GM12873 (cell line): ENCODE measurements at regions not wholly inside any gene's neighbourhood (a gene's known extent, or its start where the extent isn't known, plus 50 kb on each side); places are given as distances from the start of the nearest gene placed in this dataset.

Source experiments
- TF ChIP-seq, protein P1 (sequence below): IDR thresholded peaks from 2 replicates; pipeline ENCODE4 v1.5.1; 2012; ENCODE audit warnings: low read depth, mild to moderate bottlenecking, moderate library complexity, low read length, control low read depth; ENCODE audit not compliant: insufficient read depth; ENCODE audit errors: missing control alignments

DNA sequence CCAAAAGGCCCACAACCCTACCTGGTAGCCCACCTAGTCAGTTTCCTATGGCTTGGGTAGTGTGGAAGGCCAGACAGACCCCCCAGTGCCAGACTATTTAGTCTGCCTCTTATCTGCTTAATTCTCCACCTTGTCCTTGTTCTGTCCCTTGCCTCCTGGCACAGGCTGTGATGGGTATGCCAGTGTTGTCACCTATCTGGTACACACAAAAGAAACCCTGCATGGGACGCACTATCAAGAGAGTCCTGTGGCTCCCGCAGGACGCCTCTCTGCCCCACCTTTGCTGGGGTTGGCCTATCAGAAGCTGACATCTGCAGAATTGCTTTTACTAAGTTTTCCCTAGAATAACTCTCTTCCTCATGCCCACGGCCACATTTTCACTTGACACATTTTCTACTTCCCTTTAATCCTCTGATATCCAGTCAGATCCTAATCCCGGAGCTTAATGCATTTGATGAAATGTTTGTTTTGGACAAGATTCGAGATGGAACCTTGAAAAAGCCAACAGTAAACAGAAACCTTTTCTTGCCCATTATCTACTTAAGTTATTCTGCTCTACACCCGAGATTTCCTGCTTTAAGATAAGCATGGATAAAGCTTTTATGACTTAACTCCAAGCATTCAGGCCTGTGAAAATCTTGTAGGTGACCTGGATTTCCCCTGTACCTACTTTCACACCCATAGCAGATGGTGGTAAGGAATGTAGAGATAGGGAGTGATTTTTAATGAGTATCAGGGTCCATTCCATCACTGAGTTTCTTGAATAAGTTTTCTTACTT lies 468.5 kb downstream of the ZNF608 start:
- TF ChIP-seq, protein P1, sequence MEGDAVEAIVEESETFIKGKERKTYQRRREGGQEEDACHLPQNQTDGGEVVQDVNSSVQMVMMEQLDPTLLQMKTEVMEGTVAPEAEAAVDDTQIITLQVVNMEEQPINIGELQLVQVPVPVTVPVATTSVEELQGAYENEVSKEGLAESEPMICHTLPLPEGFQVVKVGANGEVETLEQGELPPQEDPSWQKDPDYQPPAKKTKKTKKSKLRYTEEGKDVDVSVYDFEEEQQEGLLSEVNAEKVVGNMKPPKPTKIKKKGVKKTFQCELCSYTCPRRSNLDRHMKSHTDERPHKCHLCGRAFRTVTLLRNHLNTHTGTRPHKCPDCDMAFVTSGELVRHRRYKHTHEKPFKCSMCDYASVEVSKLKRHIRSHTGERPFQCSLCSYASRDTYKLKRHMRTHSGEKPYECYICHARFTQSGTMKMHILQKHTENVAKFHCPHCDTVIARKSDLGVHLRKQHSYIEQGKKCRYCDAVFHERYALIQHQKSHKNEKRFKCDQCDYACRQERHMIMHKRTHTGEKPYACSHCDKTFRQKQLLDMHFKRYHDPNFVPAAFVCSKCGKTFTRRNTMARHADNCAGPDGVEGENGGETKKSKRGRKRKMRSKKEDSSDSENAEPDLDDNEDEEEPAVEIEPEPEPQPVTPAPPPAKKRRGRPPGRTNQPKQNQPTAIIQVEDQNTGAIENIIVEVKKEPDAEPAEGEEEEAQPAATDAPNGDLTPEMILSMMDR, result no peak

- TF ChIP-seq, protein P1, result no peak
Measured at GRCh38 chr5:124276166-124276565, 470.3 kb downstream of the ZNF608 start.

DNA sequence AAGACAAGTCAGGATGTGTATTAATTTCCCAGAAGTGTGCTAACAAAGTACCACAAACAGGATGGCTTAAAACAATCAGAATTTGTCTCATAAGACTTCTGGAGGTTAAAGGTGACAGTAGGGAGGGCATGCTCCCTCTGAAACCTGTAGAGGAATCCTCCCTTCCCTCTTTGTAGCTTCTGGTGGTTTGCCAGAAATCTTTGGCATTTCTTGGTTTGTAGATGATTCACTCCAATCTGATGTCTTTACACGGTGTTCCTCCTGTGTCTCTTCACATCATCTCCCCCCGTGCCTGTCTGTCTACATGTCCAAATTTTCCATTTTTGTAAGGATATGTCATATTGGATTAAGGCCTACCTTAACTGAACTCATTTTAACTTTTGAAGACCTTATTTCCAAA lies 471.5 kb downstream of the ZNF608 start:
- TF ChIP-seq, protein P1, result no peak

DNA sequence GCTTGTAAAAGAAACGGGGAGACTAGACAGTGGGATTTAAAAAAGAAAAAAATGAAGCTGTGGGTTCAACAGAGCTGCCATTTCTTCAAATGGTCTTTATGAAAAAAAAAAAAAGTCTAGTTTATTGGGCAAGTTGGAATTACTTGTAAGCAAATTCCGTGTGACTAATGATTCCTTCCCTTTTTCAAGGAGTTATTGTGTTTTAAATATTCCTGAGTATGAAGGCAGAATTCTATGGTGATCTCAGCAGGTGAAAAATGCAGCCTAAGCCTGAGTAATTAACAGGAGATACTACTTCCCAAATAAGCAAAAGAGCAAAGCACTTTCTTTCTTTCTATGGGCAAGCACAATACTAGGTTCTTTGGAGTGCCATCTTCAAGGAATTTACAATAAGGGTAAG lies 481.9 kb downstream of the ZNF608 start:
- TF ChIP-seq, protein P1, result no peak

- TF ChIP-seq, protein P1, result no peak
Measured at GRCh38 chr5:124263680-124264491, 482.6 kb downstream of the ZNF608 start.

- TF ChIP-seq, protein P1, result no peak
Measured at GRCh38 chr5:124262991-124263571, 483.4 kb downstream of the ZNF608 start.

DNA sequence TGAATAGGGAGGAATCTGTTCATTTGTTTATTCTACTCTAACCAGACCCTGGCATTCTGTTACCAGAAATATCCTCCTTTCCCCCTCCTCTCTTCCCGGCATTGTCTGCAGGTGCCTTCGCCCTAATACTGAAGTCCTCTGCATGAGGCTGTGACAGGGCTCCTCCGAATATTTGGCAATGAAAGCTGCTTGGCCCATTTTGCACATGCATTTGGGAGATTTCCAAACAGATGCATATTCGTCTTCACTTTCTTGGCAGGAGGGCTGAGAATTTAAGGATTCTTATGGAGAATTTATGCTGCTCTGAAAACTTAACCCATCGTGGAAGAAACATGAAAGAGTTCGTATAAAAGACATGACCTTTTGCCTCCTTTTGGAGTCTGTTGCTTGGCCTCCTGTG lies 484.0 kb downstream of the ZNF608 start:
- TF ChIP-seq, protein P1, result no peak
